ENCODE measurements at regions not wholly inside any gene's neighbourhood (a gene's known extent, or its start where the extent isn't known, plus 50 kb on each side); places are given as distances from the start of the nearest gene placed in this dataset.

DNA sequence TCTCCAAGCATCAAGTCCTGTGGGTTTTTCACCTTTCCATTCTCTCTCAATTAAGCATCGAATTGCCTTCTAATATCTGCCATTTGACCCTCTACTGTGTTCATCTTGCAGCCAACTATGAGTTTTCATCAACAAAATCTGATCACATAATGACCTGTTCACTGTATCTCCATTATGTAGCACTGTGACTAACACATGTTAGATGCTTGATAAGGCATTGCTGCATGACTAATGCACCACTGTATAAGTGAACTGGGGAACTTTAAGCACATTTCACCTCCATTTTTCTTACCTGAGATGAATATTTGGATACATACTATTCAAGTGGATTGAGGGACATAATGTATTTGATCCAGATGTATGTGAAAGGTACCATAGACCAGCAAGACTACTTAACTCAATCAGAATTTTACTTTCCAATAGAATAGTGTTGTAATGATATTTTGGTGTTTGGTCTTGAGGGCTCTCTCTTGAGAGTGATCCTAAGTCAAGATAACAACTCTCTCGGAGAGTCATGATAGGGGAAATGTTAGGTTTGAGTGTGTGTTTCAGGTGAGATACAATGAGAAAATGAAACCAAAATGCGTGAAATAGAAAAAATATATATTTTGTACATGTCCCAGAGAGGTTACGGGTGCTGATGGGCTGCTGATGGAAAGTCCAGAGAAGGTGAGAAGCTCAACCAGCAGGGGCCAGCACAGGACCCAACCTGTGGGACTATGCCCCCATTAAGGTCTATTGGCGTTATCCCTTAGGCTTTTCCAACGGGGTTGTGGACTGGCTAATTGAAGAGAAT, 60.2 kb upstream of the HS3ST1 start:
- H3K36me3 Mint-ChIP-seq (ENCODE audit: low read depth), result no peaks in the 10 kb centered on the region
- DNase-seq, result no peak
- peaks cover 34% of the 10 kb centered on the region for H3K4me1 Mint-ChIP-seq (ENCODE audit: low read depth)
- no peaks in the 10 kb centered on the region for H3K27me3 Mint-ChIP-seq
- no peaks in the 10 kb centered on the region for H3K9me3 Mint-ChIP-seq
- H3K27ac Mint-ChIP-seq, result no peak overlapping the region
- no peak overlapping the region for H3K4me3 Mint-ChIP-seq

DNA sequence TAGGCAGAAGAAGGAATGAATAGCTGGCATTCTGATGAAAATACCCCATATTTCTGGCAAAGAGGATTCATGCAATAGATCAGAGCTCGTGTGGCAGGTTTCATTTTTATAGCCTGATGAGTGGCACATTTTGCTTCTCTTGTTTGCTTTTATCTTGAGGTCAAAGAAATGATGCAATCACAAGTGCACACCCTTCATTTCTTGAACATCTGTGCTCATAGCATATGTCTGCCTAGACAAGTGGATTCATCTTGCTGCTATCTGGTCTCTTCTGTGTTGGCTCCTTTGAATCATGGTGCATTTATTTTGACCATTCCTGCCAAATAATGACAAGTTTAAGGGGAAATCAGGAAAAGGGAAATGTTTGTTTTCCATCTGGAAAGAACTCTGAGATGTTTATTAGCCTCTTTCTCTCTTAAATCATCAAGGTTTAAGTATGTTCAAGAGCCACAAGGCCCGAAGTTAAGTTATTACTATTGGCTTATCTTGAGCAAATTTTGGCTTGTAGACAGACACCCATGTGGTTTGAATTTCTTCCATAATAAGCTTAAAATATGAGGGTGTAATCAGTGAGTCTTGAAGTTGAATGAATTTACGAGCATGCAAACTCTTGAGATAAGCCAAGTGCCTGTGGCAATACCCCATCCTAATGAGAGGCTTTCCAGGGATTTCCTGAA, 59.3 kb upstream of the HS3ST1 start:
- H3K36me3 Mint-ChIP-seq (ENCODE audit: low read depth), result no peaks in the 10 kb centered on the region
- no peak overlapping the region for H3K27ac Mint-ChIP-seq
- H3K27me3 Mint-ChIP-seq, result no peaks in the 10 kb centered on the region
- H3K9me3 Mint-ChIP-seq, result no peaks in the 10 kb centered on the region
- peaks cover 36% of the 10 kb centered on the region for H3K4me1 Mint-ChIP-seq (ENCODE audit: low read depth)
- no peak for DNase-seq
- H3K4me3 Mint-ChIP-seq, result no peak overlapping the region

- Mint-ChIP-seq H3K36me3 (ENCODE audit: low read depth) (no peaks in the 10 kb centered on the region), H3K4me3 (no peak overlapping the region), H3K27ac (no peak overlapping the region), H3K9me3 (no peaks in the 10 kb centered on the region), H3K27me3 (no peaks in the 10 kb centered on the region), H3K4me1 (ENCODE audit: low read depth) (peaks cover 43% of the 10 kb centered on the region)
- no peak for DNase-seq
Observed at GRCh38 chr4:11487139-11487538, 58.4 kb upstream of the HS3ST1 start.

DNA sequence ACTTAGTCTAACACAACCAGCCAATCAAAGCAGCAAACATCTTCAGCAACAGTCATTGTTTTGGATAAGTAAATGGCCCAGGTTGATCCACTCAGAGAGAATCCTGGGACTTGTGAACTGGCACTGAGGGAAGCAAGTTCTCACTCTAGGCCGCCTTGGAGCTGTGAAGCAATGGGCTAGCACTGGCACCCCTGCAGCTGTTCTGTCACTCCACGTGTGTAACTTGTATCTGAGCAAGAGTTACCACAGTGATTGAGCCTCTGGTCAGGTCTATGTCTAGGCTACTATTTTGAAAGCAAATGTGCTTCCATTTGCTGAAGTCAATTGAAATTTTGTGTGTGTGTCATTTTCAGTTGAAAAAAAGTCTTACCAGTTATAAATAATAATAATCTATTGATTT, 57.2 kb upstream of the HS3ST1 start:
- Mint-ChIP-seq H3K4me3 (no peak overlapping the region), H3K9me3 (no peaks in the 10 kb centered on the region), H3K27me3 (no peaks in the 10 kb centered on the region), H3K4me1 (ENCODE audit: low read depth) (peaks cover 43% of the 10 kb centered on the region), H3K36me3 (ENCODE audit: low read depth) (no peaks in the 10 kb centered on the region), H3K27ac (no peak overlapping the region)
- DNase-seq, result no peak

DNA sequence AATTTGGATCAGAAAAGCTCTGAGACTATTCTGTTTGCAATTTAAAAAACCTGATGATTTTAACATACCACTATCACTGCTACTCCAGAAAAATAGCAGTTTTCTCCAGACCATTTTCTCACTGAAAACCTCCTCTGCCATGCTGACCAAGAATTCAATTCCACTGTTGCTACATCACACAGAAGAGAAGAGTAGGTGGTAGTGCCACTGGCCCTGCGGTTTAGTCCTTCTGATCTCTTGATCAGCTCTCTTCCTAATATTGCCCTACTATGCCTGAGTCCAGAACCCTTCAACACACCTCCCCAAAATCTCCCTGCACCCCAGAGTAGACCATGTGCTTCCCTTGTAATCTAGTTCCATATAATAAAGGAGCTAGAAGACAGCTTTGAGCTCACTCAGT, 55.8 kb upstream of the HS3ST1 start:
- H3K36me3 Mint-ChIP-seq (ENCODE audit: low read depth), result no peaks in the 10 kb centered on the region
- H3K27me3 Mint-ChIP-seq, result no peaks in the 10 kb centered on the region
- no peak for DNase-seq
- H3K4me3 Mint-ChIP-seq, result no peak overlapping the region
- peaks cover 37% of the 10 kb centered on the region for H3K4me1 Mint-ChIP-seq (ENCODE audit: low read depth)
- H3K9me3 Mint-ChIP-seq, result no peaks in the 10 kb centered on the region
- no peak overlapping the region for H3K27ac Mint-ChIP-seq

DNA sequence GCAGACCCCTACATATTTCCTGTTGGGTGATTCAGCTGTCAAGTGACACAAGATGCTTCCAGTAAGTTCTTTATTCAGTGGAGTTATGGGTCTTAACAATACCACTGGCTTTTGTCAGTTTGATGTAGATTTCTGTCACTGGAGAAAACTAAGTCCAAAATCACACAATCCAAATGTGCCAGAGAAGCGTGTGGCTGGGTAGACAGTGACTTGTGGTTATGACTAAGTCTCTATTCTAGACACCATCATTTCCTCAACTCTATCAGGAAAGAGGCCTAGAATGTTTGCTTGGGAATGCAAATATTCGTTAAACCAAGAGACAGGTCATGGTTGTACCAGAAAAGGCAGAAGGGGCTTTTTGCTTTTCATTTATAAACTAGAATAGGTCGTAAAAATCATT, 54.4 kb upstream of the HS3ST1 start:
- H3K4me3 Mint-ChIP-seq, result no peak overlapping the region
- DNase-seq, result no peak
- no peaks in the 10 kb centered on the region for H3K36me3 Mint-ChIP-seq (ENCODE audit: low read depth)
- H3K9me3 Mint-ChIP-seq, result no peaks in the 10 kb centered on the region
- no peak overlapping the region for H3K27ac Mint-ChIP-seq
- H3K27me3 Mint-ChIP-seq, result no peaks in the 10 kb centered on the region
- H3K4me1 Mint-ChIP-seq (ENCODE audit: low read depth), result peaks cover 23% of the 10 kb centered on the region

DNA sequence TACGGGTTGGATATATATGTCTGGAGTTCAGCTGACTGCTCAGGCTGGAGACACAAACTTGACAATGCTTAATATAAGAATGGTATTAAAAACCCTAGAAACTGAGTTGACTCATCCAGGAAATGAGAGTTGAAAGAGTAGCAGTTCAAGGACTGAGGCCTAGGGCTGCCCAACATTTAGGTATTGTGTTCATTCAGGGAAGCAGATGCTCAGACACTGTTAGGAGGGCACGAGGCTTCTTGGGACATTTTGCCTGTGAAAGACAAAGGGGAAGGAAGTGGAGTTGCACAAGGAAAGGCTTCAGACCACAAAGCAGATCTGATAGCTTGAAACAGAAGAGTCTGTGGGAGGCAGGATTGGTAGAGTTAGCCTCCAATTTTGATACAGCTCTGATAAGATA, 52.0 kb upstream of the HS3ST1 start:
- DNase-seq, result no peak
- Mint-ChIP-seq H3K27me3 (no peaks in the 10 kb centered on the region), H3K4me1 (ENCODE audit: low read depth) (peaks cover 12% of the 10 kb centered on the region), H3K27ac (no peak overlapping the region), H3K9me3 (peaks cover 4% of the 10 kb centered on the region), H3K36me3 (ENCODE audit: low read depth) (no peaks in the 10 kb centered on the region), H3K4me3 (no peak overlapping the region)
